NCI-H2227 (cell line): ENCODE measurements at regions not wholly inside any gene's neighbourhood (a gene's known extent, or its start where the extent isn't known, plus 50 kb on each side); places are given as distances from the start of the nearest gene placed in this dataset.
A peak's percentile ranks its signal among the peaks of the same experiment; 100 is the strongest.

Experiments used
- DNase-seq: peaks from one replicate; lab custom pipeline; 2025; ENCODE audit not compliant: unreplicated experiment; lab: John Stamatoyannopoulos, UW

- DNase-seq: no peak
These were observed 50.6 kb upstream of the SMNDC1 start for GRCh38 chr10:110355141-110355831.

GRCh38 chr10:110355922-110356627 lies 51.4 kb upstream of the SMNDC1 start:
- no peak for DNase-seq

GRCh38 chr10:110356628-110357245 lies 52.0 kb upstream of the SMNDC1 start:
- DNase-seq: no peak

GRCh38 chr10:110357252-110357780 lies 52.6 kb upstream of the SMNDC1 start:
- DNase-seq: no peak

DNA sequence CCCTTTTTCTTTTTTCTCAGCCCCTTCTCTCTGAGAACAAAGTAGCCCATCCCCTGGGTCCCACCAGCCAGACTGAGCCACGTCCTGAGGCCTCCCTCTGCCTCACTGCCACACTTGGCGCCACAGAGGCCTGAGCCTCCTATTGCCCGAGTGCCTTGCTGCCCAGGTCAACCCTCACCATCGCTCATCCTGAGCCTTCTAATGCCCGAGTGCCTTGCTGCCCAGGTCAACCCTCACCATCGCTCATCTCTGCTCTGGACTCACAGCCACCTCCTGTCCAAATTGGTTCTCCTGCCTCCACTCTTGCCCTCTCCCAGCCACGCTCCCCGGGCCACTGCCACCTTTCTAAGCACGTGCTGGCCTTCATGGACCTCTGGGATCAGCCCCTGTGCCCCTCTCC lies 53.2 kb upstream of the SMNDC1 start:
- no peak for DNase-seq

- no peak for DNase-seq
These were observed 53.6 kb upstream of the SMNDC1 start for GRCh38 chr10:110358278-110358677.

GRCh38 chr10:110358869-110359629 lies 54.3 kb upstream of the SMNDC1 start:
- no peak for DNase-seq

DNA sequence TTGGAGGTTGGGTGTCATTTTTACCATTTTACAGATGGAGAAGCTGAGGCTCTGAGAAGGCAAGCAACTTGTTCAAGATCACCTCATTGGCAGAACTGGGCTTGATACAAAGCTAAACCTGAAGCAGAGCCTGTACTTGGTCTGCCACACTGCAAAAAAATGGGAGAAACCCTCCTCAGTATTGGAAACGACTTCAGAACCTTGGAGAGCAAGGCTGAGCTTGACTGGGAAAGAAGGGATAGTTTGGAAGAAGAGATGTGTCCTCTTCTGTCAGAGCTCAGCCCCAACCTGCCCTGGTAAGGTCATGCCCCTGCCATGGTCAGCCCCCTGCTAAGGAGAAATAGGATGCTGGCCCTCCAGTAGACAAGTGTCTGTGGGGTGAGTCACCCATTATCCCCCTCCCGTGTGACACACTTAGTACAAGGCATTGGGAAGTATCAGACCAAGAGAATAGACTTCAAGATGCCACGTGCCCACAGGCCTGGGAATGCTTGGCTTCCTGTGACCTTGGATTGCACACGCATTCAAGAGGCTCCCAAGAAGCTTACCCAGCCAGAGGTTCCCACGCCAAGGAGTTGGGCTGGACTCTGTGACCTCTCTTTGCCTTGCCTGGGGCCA lies 56.2 kb upstream of the SMNDC1 start:
- no peak for DNase-seq

DNA sequence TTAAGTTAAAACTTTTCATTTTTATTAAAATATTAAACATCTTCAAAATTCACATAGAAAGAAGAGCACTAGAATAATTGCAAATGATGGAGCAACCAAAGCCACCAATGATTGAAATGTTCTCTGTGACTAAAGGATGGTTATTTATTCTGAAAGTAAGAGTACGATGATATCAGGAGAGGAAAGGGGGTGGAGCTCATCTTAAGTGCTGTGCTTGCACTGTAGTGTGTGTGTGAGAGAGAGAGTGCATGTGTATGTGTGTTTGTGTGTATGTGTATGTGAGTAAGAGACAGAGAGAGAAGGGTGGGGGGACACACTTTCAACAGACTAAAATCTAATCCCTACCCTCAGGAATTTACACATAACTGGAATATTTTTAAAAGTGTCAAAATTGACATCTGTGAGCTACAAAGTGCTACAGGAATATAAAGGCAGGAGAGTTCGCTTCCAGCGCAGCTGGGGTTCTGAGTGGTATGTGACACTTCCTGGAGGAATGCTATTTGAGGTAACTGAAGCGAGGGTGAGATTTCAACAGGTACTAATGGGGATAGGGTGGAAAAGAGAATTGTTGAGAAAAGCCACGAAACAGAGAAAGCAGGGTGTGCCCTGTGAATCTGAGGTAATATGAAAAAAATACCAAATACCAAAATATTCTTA lies 57.2 kb upstream of the SMNDC1 start:
- no peak for DNase-seq

DNA sequence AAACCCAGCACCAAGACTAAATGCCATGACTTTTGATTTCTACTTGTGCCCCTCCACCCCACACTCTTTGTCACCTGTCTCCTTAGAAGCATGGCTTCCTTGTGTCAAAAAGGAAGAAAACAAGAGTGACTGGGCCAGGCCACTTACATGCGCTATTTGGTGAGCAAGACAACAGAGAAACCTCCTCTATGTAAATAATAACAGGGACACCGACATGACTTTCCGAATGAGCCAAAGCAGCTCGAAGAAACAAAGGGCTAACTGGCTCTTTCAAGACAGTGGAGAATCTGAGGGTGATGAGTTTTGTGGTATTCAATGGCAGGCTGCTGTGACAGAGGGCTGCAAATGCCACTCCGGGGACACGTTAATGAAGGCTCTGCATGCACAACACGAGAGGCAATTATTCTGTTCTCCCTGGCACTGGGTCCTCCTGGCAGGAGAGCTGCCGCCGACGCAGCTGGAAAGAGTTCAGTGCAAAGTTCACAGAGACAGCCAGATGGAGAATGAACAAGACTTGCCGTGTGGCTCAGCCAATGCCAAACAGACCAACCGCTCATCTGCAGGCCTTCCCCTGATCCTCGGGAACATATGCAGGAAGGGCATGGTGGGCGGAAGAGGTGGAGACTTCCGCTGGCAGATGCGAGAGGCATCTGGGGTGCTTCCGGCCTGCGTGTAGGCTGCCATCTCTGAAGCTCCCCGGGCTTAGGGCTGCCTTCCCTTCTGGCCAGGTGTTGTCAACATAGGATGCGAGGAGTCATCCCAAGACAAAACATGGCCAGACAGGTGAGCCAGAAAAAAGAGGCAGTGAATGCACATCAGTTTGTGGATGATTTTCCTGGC lies 59.1 kb upstream of the SMNDC1 start:
- peak; percentile 3 for DNase-seq

GRCh38 chr10:110364531-110364937 lies 59.8 kb upstream of the SMNDC1 start:
- DNase-seq: no peak

GRCh38 chr10:110365356-110366143 lies 60.8 kb upstream of the SMNDC1 start:
- no peak for DNase-seq

DNA sequence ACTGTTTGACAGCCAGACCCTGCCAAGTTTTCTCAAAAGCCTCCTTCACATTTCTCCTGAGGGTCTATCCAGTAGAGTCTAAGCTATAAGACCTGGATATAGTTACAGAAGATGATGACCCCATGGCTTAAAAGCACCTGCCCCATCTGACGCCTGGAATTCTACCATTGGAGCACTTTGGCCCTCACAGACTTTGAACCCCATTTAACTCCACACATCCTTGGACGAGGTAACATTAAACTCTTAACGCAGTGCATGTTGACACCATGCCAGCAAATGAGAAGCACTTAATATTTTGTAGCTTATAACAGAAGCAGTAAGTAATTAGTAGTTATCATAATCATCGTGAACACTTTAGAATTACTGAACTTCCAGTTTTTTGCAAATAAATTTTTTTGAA lies 61.9 kb upstream of the SMNDC1 start:
- DNase-seq: no peak

DNA sequence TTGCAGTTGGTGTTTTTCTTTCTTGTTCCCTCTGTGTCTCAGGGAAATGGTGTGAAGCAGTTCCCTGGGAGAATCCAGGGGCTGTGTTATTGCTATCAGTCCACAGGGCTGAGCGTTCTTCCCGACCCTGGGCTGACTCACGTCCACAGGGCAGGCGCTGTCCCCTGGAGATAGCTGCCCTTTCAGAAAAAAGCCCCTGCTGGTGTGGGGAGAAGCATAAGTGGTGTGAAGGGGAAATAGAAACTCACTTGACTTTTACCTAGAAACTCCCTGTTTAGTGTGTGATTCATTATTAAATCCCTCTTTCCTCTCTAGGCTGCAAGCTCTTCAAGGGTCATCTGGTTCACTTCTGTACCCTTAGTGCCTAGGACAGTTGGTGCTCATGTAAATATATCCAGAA lies 63.3 kb upstream of the SMNDC1 start:
- no peak for DNase-seq

DNA sequence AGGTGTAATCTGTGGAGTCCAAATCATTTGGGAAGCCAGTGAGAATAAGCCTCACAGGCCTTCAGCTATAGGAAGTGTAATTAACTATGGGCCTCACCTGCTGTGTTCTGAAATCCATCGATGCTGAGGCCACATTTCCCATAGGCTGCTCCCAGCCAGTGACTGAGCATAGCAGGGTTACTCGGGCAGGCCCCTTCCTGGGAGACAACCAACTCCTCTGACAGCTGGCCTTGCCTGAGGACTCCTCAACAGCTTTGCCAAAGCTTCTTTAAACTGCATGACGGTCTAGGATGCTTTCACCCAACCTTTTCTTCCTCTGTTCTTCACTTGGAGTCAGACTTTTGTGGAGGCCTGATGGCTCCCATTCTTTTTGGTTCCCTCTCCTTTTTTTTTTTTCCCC lies 63.8 kb upstream of the SMNDC1 start:
- no peak for DNase-seq

DNA sequence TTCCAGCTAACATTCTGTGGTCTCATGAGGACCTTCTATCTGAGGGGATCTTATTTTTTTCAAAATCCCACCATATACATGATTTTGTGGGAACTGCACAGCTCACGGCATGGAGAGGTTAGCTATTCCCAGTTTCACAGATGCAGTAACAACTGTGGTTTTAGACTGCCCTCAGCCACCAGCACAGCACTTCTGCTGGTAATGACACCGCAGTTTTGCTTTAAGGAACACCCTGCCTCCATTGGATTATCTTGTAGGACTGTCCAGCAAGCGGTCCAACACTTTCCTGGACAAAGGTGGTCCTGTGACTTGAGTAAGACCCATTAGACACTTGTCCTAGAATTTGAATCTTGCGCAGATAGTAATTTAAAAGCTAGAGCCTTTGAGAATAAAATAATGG lies 65.3 kb upstream of the SMNDC1 start:
- no peak for DNase-seq

DNA sequence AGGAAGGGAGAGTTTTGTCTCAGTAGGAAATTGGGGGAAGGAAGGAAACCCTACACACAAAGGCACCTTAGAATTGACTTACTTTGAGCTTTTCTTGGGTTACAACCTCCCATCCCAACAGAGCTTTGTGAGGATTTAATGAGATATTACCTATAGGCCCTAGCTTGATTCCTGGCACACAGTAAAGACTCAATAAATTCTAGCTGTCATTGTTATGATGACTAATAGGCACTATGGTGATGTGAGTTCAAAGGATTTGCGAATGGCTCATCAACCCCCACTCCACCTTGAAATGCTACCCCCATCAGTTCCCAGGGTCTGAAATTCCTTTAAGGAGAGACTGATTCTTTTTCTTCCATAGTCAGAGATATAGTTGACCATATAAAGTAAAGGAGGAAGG lies 67.9 kb upstream of the SMNDC1 start:
- no peak for DNase-seq

- DNase-seq: no peak
These were observed 68.3 kb upstream of the SMNDC1 start for GRCh38 chr10:110373059-110373458.
